ENCODE measurements at regions not wholly inside any gene's neighbourhood (a gene's known extent, or its start where the extent isn't known, plus 50 kb on each side); places are given as distances from the start of the nearest gene placed in this dataset.

GRCh38 chr7:95669513-95669912 lies 73.2 kb upstream of the PDK4 start:
- Histone ChIP-seq H3K79me2 (ENCODE audit: insufficient read depth, low read length) (no peaks in the 10 kb centered on the region), H3K27me3 (ENCODE audit: insufficient read depth, low read length, poor library complexity) (no peaks in the 10 kb centered on the region), H2AFZ (ENCODE audit: low read depth, low read length) (no peak overlapping the region), H3K36me3 (ENCODE audit: insufficient read depth, low read length) (no peaks in the 10 kb centered on the region), H3K4me2 (ENCODE audit: insufficient read depth, low read length) (no peak overlapping the region), H4K20me1 (ENCODE audit: insufficient read depth, low read length) (no peaks in the 10 kb centered on the region), H3K9ac (ENCODE audit: low read depth, low read length) (no peak overlapping the region), H3K4me3 (ENCODE audit: low read depth in 1 of 2, low read length in 2 of 2) (no peak overlapping the region), H3K4me1 (ENCODE audit: insufficient read depth, low read length) (no peaks in the 10 kb centered on the region), H3K9me3 (ENCODE audit: insufficient read depth, low read length, severe bottlenecking) (no peaks in the 10 kb centered on the region), H3K27ac (ENCODE audit: low read length) (no peak overlapping the region)
- no peak for TF ChIP-seq CTCF (IDR thresholded peaks at IDR 0.05; ENCODE audit: borderline replicate concordance, extremely low read depth, low read length, poor library complexity, severe bottlenecking)
- TF ChIP-seq EZH2 (IDR thresholded peaks at IDR 0.05; ENCODE audit: borderline replicate concordance, low read depth, low read length, severe bottlenecking): no peak
- no peak for ATAC-seq (ENCODE audit: insufficient read depth, low read depth)
- DNase-seq: no peak

- peaks cover 2% of the 10 kb centered on the region for H3K9me3 ChIP-seq (ENCODE audit: insufficient read depth, low read length, severe bottlenecking)
- H3K27ac ChIP-seq (ENCODE audit: low read length): no peak overlapping the region
- no peaks in the 10 kb centered on the region for H3K36me3 ChIP-seq (ENCODE audit: insufficient read depth, low read length)
- no peak overlapping the region for H3K4me2 ChIP-seq (ENCODE audit: insufficient read depth, low read length)
- DNase-seq: no peak
- no peak overlapping the region for H3K4me3 ChIP-seq (ENCODE audit: low read depth in 1 of 2, low read length in 2 of 2)
- no peaks in the 10 kb centered on the region for H3K79me2 ChIP-seq (ENCODE audit: insufficient read depth, low read length)
- H3K4me1 ChIP-seq (ENCODE audit: insufficient read depth, low read length): no peaks in the 10 kb centered on the region
- H4K20me1 ChIP-seq (ENCODE audit: insufficient read depth, low read length): no peaks in the 10 kb centered on the region
- H3K9ac ChIP-seq (ENCODE audit: low read depth, low read length): no peak overlapping the region
- no peak for ATAC-seq (ENCODE audit: insufficient read depth, low read depth)
- TF ChIP-seq CTCF (IDR thresholded peaks at IDR 0.05; ENCODE audit: borderline replicate concordance, extremely low read depth, low read length, poor library complexity, severe bottlenecking) (no peak), EZH2 (IDR thresholded peaks at IDR 0.05; ENCODE audit: borderline replicate concordance, low read depth, low read length, severe bottlenecking) (no peak)
- H2AFZ ChIP-seq (ENCODE audit: low read depth, low read length): no peak overlapping the region
- no peaks in the 10 kb centered on the region for H3K27me3 ChIP-seq (ENCODE audit: insufficient read depth, low read length, poor library complexity)
These were observed 72.2 kb upstream of the PDK4 start for GRCh38 chr7:95668504-95669018.

- no peak overlapping the region for H3K4me2 ChIP-seq (ENCODE audit: insufficient read depth, low read length)
- H3K79me2 ChIP-seq (ENCODE audit: insufficient read depth, low read length): no peaks in the 10 kb centered on the region
- no peaks in the 10 kb centered on the region for H3K36me3 ChIP-seq (ENCODE audit: insufficient read depth, low read length)
- no peaks in the 10 kb centered on the region for H4K20me1 ChIP-seq (ENCODE audit: insufficient read depth, low read length)
- no peak overlapping the region for H3K4me3 ChIP-seq (ENCODE audit: low read depth in 1 of 2, low read length in 2 of 2)
- H3K27me3 ChIP-seq (ENCODE audit: insufficient read depth, low read length, poor library complexity): no peaks in the 10 kb centered on the region
- no peak overlapping the region for H2AFZ ChIP-seq (ENCODE audit: low read depth, low read length)
- no peak for ATAC-seq (ENCODE audit: insufficient read depth, low read depth)
- H3K4me1 ChIP-seq (ENCODE audit: insufficient read depth, low read length): no peaks in the 10 kb centered on the region
- H3K9me3 ChIP-seq (ENCODE audit: insufficient read depth, low read length, severe bottlenecking): peaks cover 14% of the 10 kb centered on the region
- no peak overlapping the region for H3K9ac ChIP-seq (ENCODE audit: low read depth, low read length)
- no peak for DNase-seq
- TF ChIP-seq CTCF (IDR thresholded peaks at IDR 0.05; ENCODE audit: borderline replicate concordance, extremely low read depth, low read length, poor library complexity, severe bottlenecking) (no peak), EZH2 (IDR thresholded peaks at IDR 0.05; ENCODE audit: borderline replicate concordance, low read depth, low read length, severe bottlenecking) (no peak)
- H3K27ac ChIP-seq (ENCODE audit: low read length): no peak overlapping the region
These were observed 66.7 kb upstream of the PDK4 start for GRCh38 chr7:95662987-95663386.

- ATAC-seq (ENCODE audit: insufficient read depth, low read depth): no peak
- H3K36me3 ChIP-seq (ENCODE audit: insufficient read depth, low read length): no peaks in the 10 kb centered on the region
- H4K20me1 ChIP-seq (ENCODE audit: insufficient read depth, low read length): no peaks in the 10 kb centered on the region
- no peaks in the 10 kb centered on the region for H3K27me3 ChIP-seq (ENCODE audit: insufficient read depth, low read length, poor library complexity)
- H3K9ac ChIP-seq (ENCODE audit: low read depth, low read length): no peak overlapping the region
- no peaks in the 10 kb centered on the region for H3K4me1 ChIP-seq (ENCODE audit: insufficient read depth, low read length)
- H3K4me3 ChIP-seq (ENCODE audit: low read depth in 1 of 2, low read length in 2 of 2): no peak overlapping the region
- no peak overlapping the region for H3K4me2 ChIP-seq (ENCODE audit: insufficient read depth, low read length)
- H3K9me3 ChIP-seq (ENCODE audit: insufficient read depth, low read length, severe bottlenecking): peaks cover 14% of the 10 kb centered on the region
- DNase-seq: no peak
- H2AFZ ChIP-seq (ENCODE audit: low read depth, low read length): no peak overlapping the region
- TF ChIP-seq EZH2 (IDR thresholded peaks at IDR 0.05; ENCODE audit: borderline replicate concordance, low read depth, low read length, severe bottlenecking) (no peak), CTCF (IDR thresholded peaks at IDR 0.05; ENCODE audit: borderline replicate concordance, extremely low read depth, low read length, poor library complexity, severe bottlenecking) (no peak)
- H3K79me2 ChIP-seq (ENCODE audit: insufficient read depth, low read length): no peaks in the 10 kb centered on the region
- H3K27ac ChIP-seq (ENCODE audit: low read length): no peak overlapping the region
These were observed 63.7 kb upstream of the PDK4 start for GRCh38 chr7:95660023-95660434.
